ENCODE measurements at regions not wholly inside any gene's neighbourhood (a gene's known extent, or its start where the extent isn't known, plus 50 kb on each side); places are given as distances from the start of the nearest gene placed in this dataset.

GRCh38 chr17:79525793-79526677 is 84.8 kb downstream of the RBFOX3 start:
- no peak overlapping the region for H3K4me3 ChIP-seq
- H3K4me1 ChIP-seq = no peaks in the 10 kb centered on the region
- no peak for TF ChIP-seq POLR2A (IDR thresholded peaks at IDR 0.05)
- no peak for TF ChIP-seq CTCF (IDR thresholded peaks at IDR 0.05)
- H3K9me3 ChIP-seq = no peaks in the 10 kb centered on the region
- DNase-seq (no peak), ATAC-seq (no peak)
- H3K27me3 ChIP-seq = peaks cover 0 to 83% (median 12%) of the 10 kb centered on the region in 9 donors
- intact Hi-C loops (cut with DNase I) = no loop called here
- WGBS, 4 donors = 72 to 75% (median 74%) methylated on average over 20 to 22 of the region's 22 CpGs
- H3K36me3 ChIP-seq = no peaks in the 10 kb centered on the region
- no peak overlapping the region for H3K27ac ChIP-seq

- intact Hi-C loops (cut with DNase I) = no loop called here
These were observed 86.4 kb downstream of the RBFOX3 start for GRCh38 chr17:79524213-79525187.

DNA sequence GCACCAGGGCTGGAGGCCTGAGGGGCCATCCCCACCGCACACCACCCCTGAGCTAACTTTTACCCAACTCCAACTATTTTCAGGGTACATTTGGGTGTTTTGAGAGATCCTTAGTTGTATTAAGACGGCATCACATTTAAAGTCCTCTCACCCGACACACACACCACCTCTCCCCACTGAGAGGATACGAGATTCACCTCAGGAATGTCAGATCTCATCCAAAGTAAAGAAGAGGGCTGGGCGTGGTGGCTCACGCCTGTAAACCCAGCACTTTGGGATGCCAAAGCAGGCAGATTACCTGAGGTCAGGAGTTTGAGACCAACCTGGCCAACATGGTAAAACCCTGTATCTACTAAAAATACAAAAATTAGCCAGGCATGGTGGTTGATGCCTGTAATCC is 88.4 kb downstream of the RBFOX3 start:
- Histone ChIP-seq H3K27me3 (peaks cover 0 to 81% (median 18%) of the 10 kb centered on the region in 9 donors), H3K4me1 (no peaks in the 10 kb centered on the region), H3K36me3 (no peaks in the 10 kb centered on the region), H3K27ac (no peak overlapping the region), H3K9me3 (no peaks in the 10 kb centered on the region), H3K4me3 (no peak overlapping the region)
- DNase-seq = no peak
- intact Hi-C loops (cut with DNase I) = no loop called here
- no peak for TF ChIP-seq POLR2A (IDR thresholded peaks at IDR 0.05)
- TF ChIP-seq CTCF (IDR thresholded peaks at IDR 0.05) = no peak
- WGBS, 4 donors = 83 to 94% (median 86%) methylated on average over 6 of the region's 6 CpGs
- ATAC-seq = no peak

More at GRCh38 chr17:79524213-79525187, 86.4 kb downstream of the RBFOX3 start:
- Histone ChIP-seq H3K27me3 (peaks cover 0 to 84% (median 18%) of the 10 kb centered on the region in 9 donors), H3K4me3 (no peak overlapping the region), H3K4me1 (no peaks in the 10 kb centered on the region), H3K27ac (no peak overlapping the region), H3K36me3 (no peaks in the 10 kb centered on the region), H3K9me3 (no peaks in the 10 kb centered on the region)
- ATAC-seq = no peak
- WGBS, 4 donors = 69 to 77% (median 73%) methylated on average over 15 to 19 of the region's 19 CpGs
- no peak for TF ChIP-seq CTCF (IDR thresholded peaks at IDR 0.05)
- no peak for TF ChIP-seq POLR2A (IDR thresholded peaks at IDR 0.05)
- DNase-seq = no peak

DNA sequence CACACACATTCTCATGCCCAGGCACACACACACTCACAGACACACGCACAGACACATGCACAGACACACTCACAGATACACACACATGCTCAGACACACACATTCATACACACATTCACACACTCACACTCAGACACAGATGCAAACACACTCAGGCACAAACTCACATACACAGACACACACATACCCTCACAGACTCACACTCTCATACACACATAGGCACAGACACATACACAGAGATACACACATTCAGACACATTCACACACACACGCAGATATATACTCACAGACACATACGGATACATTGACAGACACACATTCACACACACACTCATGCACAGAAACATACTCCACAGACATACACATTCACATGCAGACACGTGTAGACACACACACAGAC is 89.6 kb downstream of the RBFOX3 start:
- no peaks in the 10 kb centered on the region for H3K36me3 ChIP-seq
- intact Hi-C loops (cut with DNase I) = no loop called here
- H3K4me1 ChIP-seq = no peaks in the 10 kb centered on the region
- ATAC-seq (no peak), DNase-seq (no peak)
- peaks cover 0 to 73% (median 18%) of the 10 kb centered on the region in 9 donors for H3K27me3 ChIP-seq
- TF ChIP-seq POLR2A (IDR thresholded peaks at IDR 0.05) (no peak), CTCF (IDR thresholded peaks at IDR 0.05) (no peak)
- H3K4me3 ChIP-seq = no peak overlapping the region
- H3K9me3 ChIP-seq = no peaks in the 10 kb centered on the region
- no peak overlapping the region for H3K27ac ChIP-seq
- whole genome bisulfite sequencing, 4 donors = 79 to 92% (median 87%) methylated on average over 4 of the region's 4 CpGs
